Epithelial cell of esophagus (primary cell): ENCODE measurements at regions not wholly inside any gene's neighbourhood (a gene's known extent, or its start where the extent isn't known, plus 50 kb on each side); places are given as distances from the start of the nearest gene placed in this dataset.
"Not testable (repeated sequence)": the region's sequence is repeated elsewhere in the genome, so short reads cannot be mapped to it uniquely, and the experiment has no call there.

Experiments
- DNase-seq: peaks from one replicate; pipeline ENCODE4 v3.0.0; 2010; ENCODE audit warnings: low read depth
- H3K4me3 ChIP-seq: 2 replicates; pipeline ENCODE4 v1.5.1; 2011; ENCODE audit warnings: mild to moderate bottlenecking, low read length, control low read depth
- TF ChIP-seq, protein P1 (sequence below): IDR thresholded peaks from 2 replicates; pipeline ENCODE4 v1.5.1; 2011; ENCODE audit warnings: low read depth, mild to moderate bottlenecking, low read length, control low read depth, inconsistent platforms; ENCODE audit not compliant: insufficient read depth; ENCODE audit errors: missing control alignments

DNA sequence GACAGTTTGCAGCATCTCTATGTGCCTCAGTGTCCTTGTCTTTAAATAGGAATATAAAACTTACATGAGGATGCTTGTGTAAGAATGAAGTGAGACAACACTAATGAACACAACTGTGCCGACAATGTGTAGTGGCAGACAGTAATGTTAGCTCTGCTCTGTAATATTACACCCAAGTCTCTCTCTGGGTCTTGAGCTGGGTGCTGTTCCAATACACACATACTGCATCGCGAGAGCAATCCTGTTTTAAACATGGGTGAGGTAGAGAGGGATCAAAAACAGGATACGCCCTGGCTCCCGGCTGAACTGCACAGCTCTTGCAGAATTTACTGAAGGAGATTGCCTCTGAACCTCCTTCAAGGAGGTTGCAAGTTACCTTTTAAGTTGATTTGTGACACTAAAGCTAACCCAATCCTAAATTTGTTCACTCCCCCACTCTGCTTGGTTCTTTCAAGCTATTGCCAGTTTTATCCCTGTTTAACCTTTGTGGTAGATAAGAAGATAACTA lies 155.2 kb upstream of the ISL1 start:
- no peak overlapping the region for H3K4me3 ChIP-seq
- no peak for DNase-seq
- TF ChIP-seq, protein P1, sequence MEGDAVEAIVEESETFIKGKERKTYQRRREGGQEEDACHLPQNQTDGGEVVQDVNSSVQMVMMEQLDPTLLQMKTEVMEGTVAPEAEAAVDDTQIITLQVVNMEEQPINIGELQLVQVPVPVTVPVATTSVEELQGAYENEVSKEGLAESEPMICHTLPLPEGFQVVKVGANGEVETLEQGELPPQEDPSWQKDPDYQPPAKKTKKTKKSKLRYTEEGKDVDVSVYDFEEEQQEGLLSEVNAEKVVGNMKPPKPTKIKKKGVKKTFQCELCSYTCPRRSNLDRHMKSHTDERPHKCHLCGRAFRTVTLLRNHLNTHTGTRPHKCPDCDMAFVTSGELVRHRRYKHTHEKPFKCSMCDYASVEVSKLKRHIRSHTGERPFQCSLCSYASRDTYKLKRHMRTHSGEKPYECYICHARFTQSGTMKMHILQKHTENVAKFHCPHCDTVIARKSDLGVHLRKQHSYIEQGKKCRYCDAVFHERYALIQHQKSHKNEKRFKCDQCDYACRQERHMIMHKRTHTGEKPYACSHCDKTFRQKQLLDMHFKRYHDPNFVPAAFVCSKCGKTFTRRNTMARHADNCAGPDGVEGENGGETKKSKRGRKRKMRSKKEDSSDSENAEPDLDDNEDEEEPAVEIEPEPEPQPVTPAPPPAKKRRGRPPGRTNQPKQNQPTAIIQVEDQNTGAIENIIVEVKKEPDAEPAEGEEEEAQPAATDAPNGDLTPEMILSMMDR = no peak

DNA sequence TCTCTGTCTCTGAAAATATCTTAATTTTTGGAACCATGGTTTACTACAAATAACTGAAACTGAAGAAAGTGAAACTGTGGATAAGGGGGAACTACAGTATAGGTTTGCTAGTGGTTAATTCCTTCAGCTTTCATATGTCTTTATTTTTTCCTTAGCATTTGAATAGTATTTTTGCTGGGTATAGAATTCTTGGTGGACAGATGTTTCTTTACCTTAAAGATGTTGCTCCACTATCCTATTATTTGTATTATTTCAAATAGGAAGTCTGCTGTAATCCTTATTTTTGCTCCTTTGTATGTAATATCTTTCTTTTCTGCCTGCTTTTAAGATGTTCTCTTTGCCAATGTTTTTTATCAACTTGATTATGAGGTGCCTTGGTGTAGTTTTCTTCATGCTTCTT lies 152.9 kb upstream of the ISL1 start:
- DNase-seq = no peak
- TF ChIP-seq, protein P1 = no peak
- no peak overlapping the region for H3K4me3 ChIP-seq

DNA sequence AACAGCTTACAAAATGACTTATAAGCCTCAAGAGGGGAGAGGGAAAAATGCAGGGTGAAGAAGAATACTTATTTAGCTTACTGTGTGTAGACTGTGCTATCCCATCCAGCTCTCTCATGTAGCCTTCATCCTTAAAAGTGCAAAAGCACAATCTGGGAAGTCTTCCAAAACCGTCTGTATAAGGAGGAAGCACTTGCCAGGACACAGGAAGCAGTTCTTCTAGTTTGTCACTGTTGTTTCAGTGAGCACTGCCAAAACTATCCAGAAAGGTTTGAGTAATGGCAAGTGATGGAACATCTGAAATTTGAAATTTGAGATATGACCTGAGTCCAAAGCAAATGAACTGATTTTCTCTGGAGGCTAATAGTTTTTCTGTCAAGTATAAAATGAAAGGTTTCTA lies 140.8 kb upstream of the ISL1 start:
- no peak overlapping the region for H3K4me3 ChIP-seq
- peak; percentile 41 for DNase-seq
- TF ChIP-seq, protein P1 = no peak

DNA sequence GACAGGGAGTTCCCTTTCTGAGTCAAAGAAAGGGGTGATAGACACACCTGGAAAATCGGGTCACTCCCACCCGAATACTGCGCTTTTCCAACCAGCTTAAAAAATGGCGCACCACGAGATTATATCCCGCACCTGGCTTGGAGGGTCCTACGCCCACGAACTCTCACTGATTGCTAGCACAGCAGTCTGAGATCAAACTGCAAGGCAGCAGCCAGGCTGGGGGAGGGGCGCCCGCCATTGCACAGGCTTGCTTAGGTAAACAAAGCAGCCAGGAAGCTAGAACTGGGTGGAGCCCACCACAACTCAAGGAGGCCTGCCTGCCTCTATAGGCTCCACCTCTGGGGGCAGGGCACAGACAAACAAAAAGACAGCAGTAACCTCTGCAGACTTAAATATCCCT lies 132.3 kb upstream of the ISL1 start:
- DNase-seq, H3K4me3 ChIP-seq: not testable (repeated sequence)

DNA sequence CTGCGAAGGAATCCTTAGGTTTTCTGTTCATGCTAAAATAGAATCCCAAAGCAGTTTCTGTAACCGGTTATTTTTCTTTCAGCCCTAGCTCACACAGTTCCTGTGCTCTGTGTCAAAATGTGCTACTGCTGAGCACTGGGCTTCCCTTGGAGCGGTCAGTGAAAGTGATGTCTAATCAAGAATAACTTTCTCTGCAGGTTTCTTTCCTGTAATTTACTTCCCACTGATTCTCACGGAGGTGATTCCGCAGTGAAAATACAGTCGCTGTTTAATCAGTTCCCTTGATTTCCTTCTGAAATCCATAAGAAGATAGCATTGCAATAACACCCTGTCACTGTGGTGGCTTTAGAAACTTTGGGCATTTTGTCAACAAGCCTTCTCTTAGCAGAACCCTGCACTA lies 112.0 kb upstream of the ISL1 start:
- TF ChIP-seq, protein P1 = no peak
- DNase-seq = no peak
- H3K4me3 ChIP-seq = no peak overlapping the region

DNA sequence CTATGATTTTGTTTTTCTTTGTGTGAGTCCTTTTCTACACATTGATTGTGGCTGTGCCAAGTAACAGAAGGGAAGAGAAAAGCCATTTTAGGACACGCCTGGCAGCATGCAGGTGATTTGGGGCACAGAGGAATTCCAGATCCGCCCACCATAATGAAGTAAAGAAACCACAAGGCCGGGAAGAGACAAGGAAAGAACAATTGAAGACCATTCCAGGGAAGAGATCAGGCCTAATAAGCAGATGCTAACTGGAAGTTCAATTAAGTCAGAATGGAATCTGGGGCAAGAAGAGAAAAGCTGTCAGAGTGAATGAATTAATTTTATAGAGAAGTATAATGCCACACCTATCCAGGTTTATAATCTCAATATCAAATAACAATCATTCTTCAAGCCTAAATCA lies 110.2 kb upstream of the ISL1 start:
- no peak overlapping the region for H3K4me3 ChIP-seq
- no peak for DNase-seq
- TF ChIP-seq, protein P1 = no peak

DNA sequence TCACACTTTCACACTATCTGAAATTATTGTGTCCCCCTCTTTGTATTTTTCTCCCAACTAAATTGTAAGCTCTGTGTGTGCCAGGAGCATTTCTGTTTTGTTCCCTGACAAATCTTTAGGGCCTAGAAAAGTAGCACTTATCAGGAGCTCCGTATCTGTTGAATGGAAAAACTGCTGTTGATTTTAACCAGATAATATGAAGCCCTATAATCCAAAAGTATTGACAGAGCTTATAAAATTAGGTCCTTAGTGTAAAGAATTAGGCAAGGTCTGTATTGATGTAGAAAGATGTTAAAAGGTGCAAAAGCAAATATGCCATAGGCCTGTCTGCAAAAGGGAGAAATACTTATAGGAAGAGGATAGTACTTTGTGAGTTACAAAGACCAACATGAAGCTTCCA lies 109.4 kb upstream of the ISL1 start:
- TF ChIP-seq, protein P1 = no peak
- no peak for DNase-seq

More for the DNA sequence above, 109.4 kb upstream of the ISL1 start:
- H3K4me3 ChIP-seq = no peak overlapping the region
